CD4-positive, alpha-beta memory T cell (primary cell): ENCODE measurements at regions not wholly inside any gene's neighbourhood (a gene's known extent, or its start where the extent isn't known, plus 50 kb on each side); places are given as distances from the start of the nearest gene placed in this dataset.
"Not testable (repeated sequence)": the region's sequence is repeated elsewhere in the genome, so short reads cannot be mapped to it uniquely, and the experiment has no call there.

Source experiments
- CTCF ChIA-PET: fragments of 350-600 bp; sonication (Branson Sonifier 250); formaldehyde crosslinking; loops from one replicate; lab custom pipeline; 2021; ENCODE audit warnings: inconsistent platforms; ENCODE audit not compliant: partially characterized antibody; lab: Charles Lee
- POLR2A ChIA-PET: fragments of 350-600 bp; sonication (Branson Sonifier 250); formaldehyde crosslinking; loops from one replicate; lab custom pipeline; 2021; ENCODE audit not compliant: partially characterized antibody; lab: Charles Lee
- DNase-seq, 5 donors: peaks; one replicate each; pipeline versions ENCODE4 v3.0.0 to v3.0.0-alpha.2; 2020 to 2022; ENCODE audit warnings: mixed read lengths in 1 of 5
- H3K27ac ChIP-seq: one replicate; pipeline ENCODE4 v1.7.0; 2013; ENCODE audit warnings: low read depth, low read length
- H3K27me3 ChIP-seq: 2 replicates; pipeline ENCODE4 v1.7.0; 2013; ENCODE audit warnings: mild to moderate bottlenecking, low read length, moderate library complexity; ENCODE audit not compliant: insufficient read depth
- H3K36me3 ChIP-seq: 2 replicates; pipeline ENCODE4 v1.7.0; 2013; ENCODE audit warnings: mild to moderate bottlenecking, low read length, moderate library complexity; ENCODE audit not compliant: insufficient read depth
- H3K4me1 ChIP-seq: 2 replicates; pipeline ENCODE4 v1.7.0; 2013; ENCODE audit warnings: mild to moderate bottlenecking, low read length, moderate library complexity; ENCODE audit not compliant: insufficient read depth
- H3K4me3 ChIP-seq, 2 donors: one replicate each; pipeline ENCODE4 v1.7.0; 2013; ENCODE audit warnings: low read length in 2 of 2, mild to moderate bottlenecking in 1 of 2
- H3K9me3 ChIP-seq, 2 donors: one replicate each; pipeline ENCODE4 v1.7.0; 2013; ENCODE audit warnings: low read length in 2 of 2, control low read depth in 1 of 2; ENCODE audit not compliant: control insufficient read depth in 1 of 2
- H3K27ac Mint-ChIP-seq, 7 donors: one replicate each; pipeline ENCODE4 v1.8.0; 2020 to 2021; ENCODE audit warnings: mixed read lengths in 7 of 7, mild to moderate bottlenecking in 6 of 7, inconsistent platforms in 3 of 7, moderate library complexity in 3 of 7
- H3K27me3 Mint-ChIP-seq, 2 donors: one replicate each; pipeline ENCODE4 v1.8.0; 2020 to 2021; ENCODE audit warnings: mixed read lengths in 2 of 2
- H3K36me3 Mint-ChIP-seq, 2 donors: one replicate each; pipeline ENCODE4 v1.8.0; 2020 to 2021; ENCODE audit warnings: mixed read lengths in 2 of 2, inconsistent platforms in 1 of 2, mild to moderate bottlenecking in 1 of 2
- H3K4me1 Mint-ChIP-seq, 4 donors: one replicate each; pipeline ENCODE4 v1.8.0; 2020 to 2021; ENCODE audit warnings: mixed read lengths in 4 of 4, mild to moderate bottlenecking in 1 of 4
- H3K4me3 Mint-ChIP-seq, 8 donors: one replicate each; pipeline ENCODE4 v1.8.0; 2020 to 2021; ENCODE audit warnings: mixed read lengths in 8 of 8, mild to moderate bottlenecking in 7 of 8, moderate library complexity in 6 of 8, inconsistent platforms in 3 of 8
- H3K9me3 Mint-ChIP-seq, 8 donors: one replicate each; pipeline ENCODE4 v1.8.0; 2020 to 2021; ENCODE audit warnings: mixed read lengths in 8 of 8, mild to moderate bottlenecking in 5 of 8, inconsistent platforms in 3 of 8, moderate library complexity in 1 of 8
- intact Hi-C: fragments of 100-400 bp; cut with micrococcal nuclease; formaldehyde crosslinking; loops from one replicate; pipeline ENCODE4 v1.15.1; 2023

- intact Hi-C loops: no loop called here
- Mint-ChIP-seq H3K27me3 (peaks cover 2 to 3% of the 10 kb centered on the region in 2 donors), H3K27ac (no peak overlapping the region), H3K4me3 (no peak overlapping the region), H3K9me3 (peaks cover 0 to 3% (median 0%) of the 10 kb centered on the region in 8 donors), H3K36me3 (no peaks in the 10 kb centered on the region), H3K4me1 (no peaks in the 10 kb centered on the region)
- ChIA-PET POLR2A (no interaction called here), CTCF (no interaction called here)
- Histone ChIP-seq H3K27me3 (no peaks in the 10 kb centered on the region), H3K4me3 (no peak overlapping the region), H3K36me3 (no peaks in the 10 kb centered on the region), H3K4me1 (no peaks in the 10 kb centered on the region), H3K9me3 (no peaks in the 10 kb centered on the region), H3K27ac (no peak overlapping the region)
- no peak for DNase-seq
These were observed 150.7 kb downstream of the CD24 start for GRCh38 chr6:106823732-106824351.

- ChIA-PET POLR2A (no interaction called here), CTCF (no interaction called here)
- Histone ChIP-seq H3K27me3 (no peaks in the 10 kb centered on the region), H3K27ac (no peak overlapping the region), H3K36me3 (no peaks in the 10 kb centered on the region), H3K9me3 (no peaks in the 10 kb centered on the region), H3K4me1 (no peaks in the 10 kb centered on the region), H3K4me3 (no peak overlapping the region)
- Mint-ChIP-seq H3K27me3 (peaks cover 2 to 3% of the 10 kb centered on the region in 2 donors), H3K4me3 (no peak overlapping the region), H3K36me3 (no peaks in the 10 kb centered on the region), H3K9me3 (peaks cover 0 to 2% (median 0%) of the 10 kb centered on the region in 8 donors), H3K27ac (no peak overlapping the region), H3K4me1 (no peaks in the 10 kb centered on the region)
- no peak for DNase-seq
- intact Hi-C loops: no loop called here
These were observed 151.5 kb downstream of the CD24 start for GRCh38 chr6:106823058-106823457.

- ChIA-PET POLR2A (no interaction called here), CTCF (no interaction called here)
- intact Hi-C loops: no loop called here
- H3K4me3 Mint-ChIP-seq: no peak overlapping the region
- H3K27me3 Mint-ChIP-seq: peaks cover 2 to 3% of the 10 kb centered on the region in 2 donors
- Histone ChIP-seq H3K9me3 (no peaks in the 10 kb centered on the region), H3K27ac (no peak overlapping the region), H3K4me3 (no peak overlapping the region), H3K4me1 (no peaks in the 10 kb centered on the region), H3K27me3 (no peaks in the 10 kb centered on the region), H3K36me3 (no peaks in the 10 kb centered on the region)
- H3K9me3 Mint-ChIP-seq: no peaks in the 10 kb centered on the region
- no peaks in the 10 kb centered on the region for H3K4me1 Mint-ChIP-seq
- H3K36me3 Mint-ChIP-seq: no peaks in the 10 kb centered on the region
- no peak for DNase-seq
- H3K27ac Mint-ChIP-seq: no peak overlapping the region
These were observed 154.1 kb downstream of the CD24 start for GRCh38 chr6:106820412-106820852.

- no peak overlapping the region for H3K27ac Mint-ChIP-seq
- Histone ChIP-seq H3K9me3 (peaks cover 0 to 10% of the 10 kb centered on the region in 2 donors), H3K27me3 (no peaks in the 10 kb centered on the region), H3K4me3 (no peak overlapping the region), H3K36me3 (no peaks in the 10 kb centered on the region), H3K27ac (no peak overlapping the region), H3K4me1 (no peaks in the 10 kb centered on the region)
- no peak overlapping the region for H3K4me3 Mint-ChIP-seq
- no peak for DNase-seq
- intact Hi-C loops: no loop called here
- ChIA-PET POLR2A (no interaction called here), CTCF (no interaction called here)
- H3K27me3 Mint-ChIP-seq: peaks cover 2 to 12% of the 10 kb centered on the region in 2 donors
- no peaks in the 10 kb centered on the region for H3K4me1 Mint-ChIP-seq
- peaks cover 5 to 73% (median 52%) of the 10 kb centered on the region in 8 donors for H3K9me3 Mint-ChIP-seq
- peaks cover 7 to 9% of the 10 kb centered on the region in 2 donors for H3K36me3 Mint-ChIP-seq
These were observed 163.3 kb downstream of the CD24 start for GRCh38 chr6:106811088-106811686.

GRCh38 chr6:106808758-106809157 is 165.8 kb downstream of the CD24 start:
- Mint-ChIP-seq H3K27me3 (peaks cover 2 to 16% of the 10 kb centered on the region in 2 donors), H3K4me3 (no peak overlapping the region), H3K9me3 (peaks cover 5 to 73% (median 52%) of the 10 kb centered on the region in 8 donors), H3K27ac (no peak overlapping the region), H3K4me1 (no peaks in the 10 kb centered on the region), H3K36me3 (peaks cover 7 to 9% of the 10 kb centered on the region in 2 donors)
- ChIA-PET POLR2A (no interaction called here), CTCF (no interaction called here)
- Histone ChIP-seq H3K36me3 (no peaks in the 10 kb centered on the region), H3K27me3 (no peaks in the 10 kb centered on the region), H3K27ac (no peak overlapping the region), H3K4me3 (no peak overlapping the region), H3K9me3 (peaks cover 0 to 10% of the 10 kb centered on the region in 2 donors), H3K4me1 (no peaks in the 10 kb centered on the region)
- DNase-seq: no peak
- intact Hi-C loops: no loop called here

- H3K4me1 Mint-ChIP-seq: no peaks in the 10 kb centered on the region
- ChIA-PET CTCF (no interaction called here), POLR2A (no interaction called here)
- Histone ChIP-seq H3K27me3 (no peaks in the 10 kb centered on the region), H3K27ac (no peak overlapping the region), H3K4me3 (no peak overlapping the region), H3K4me1 (no peaks in the 10 kb centered on the region), H3K36me3 (no peaks in the 10 kb centered on the region), H3K9me3 (peaks cover 0 to 10% of the 10 kb centered on the region in 2 donors)
- H3K4me3 Mint-ChIP-seq: no peak overlapping the region
- intact Hi-C loops: no loop called here
- peaks cover 2 to 12% of the 10 kb centered on the region in 2 donors for H3K27me3 Mint-ChIP-seq
- peaks cover 7 to 9% of the 10 kb centered on the region in 2 donors for H3K36me3 Mint-ChIP-seq
- H3K9me3 Mint-ChIP-seq: peaks cover 5 to 66% (median 50%) of the 10 kb centered on the region in 8 donors
- no peak for DNase-seq
- no peak overlapping the region for H3K27ac Mint-ChIP-seq
These were observed 166.4 kb downstream of the CD24 start for GRCh38 chr6:106807947-106808611.

GRCh38 chr6:106806253-106806652 is 168.3 kb downstream of the CD24 start:
- H3K27me3 Mint-ChIP-seq: peaks cover 4 to 15% of the 10 kb centered on the region in 2 donors
- H3K9me3 Mint-ChIP-seq: peaks cover 2 to 49% (median 37%) of the 10 kb centered on the region in 8 donors
- H3K27ac Mint-ChIP-seq, H3K27me3 ChIP-seq, CTCF ChIA-PET, intact Hi-C loops, H3K36me3 Mint-ChIP-seq, DNase-seq, H3K4me1 Mint-ChIP-seq, H3K4me3 Mint-ChIP-seq, H3K4me1 ChIP-seq, POLR2A ChIA-PET, H3K27ac ChIP-seq, H3K9me3 ChIP-seq, H3K36me3 ChIP-seq, H3K4me3 ChIP-seq: not testable (repeated sequence)
